CD14-positive monocyte (primary cell): ENCODE measurements at regions not wholly inside any gene's neighbourhood (a gene's known extent, or its start where the extent isn't known, plus 50 kb on each side); places are given as distances from the start of the nearest gene placed in this dataset.

Experiments used
- DNase-seq, 3 donors: peaks; one replicate each; pipeline ENCODE4 v3.0.0-alpha.2; 2011 to 2022
- H2AFZ ChIP-seq: 2 replicates; pipeline ENCODE4 v1.6.0; 2012; ENCODE audit warnings: mild to moderate bottlenecking, low read depth, low read length, inconsistent platforms; ENCODE audit not compliant: insufficient read depth, poor library complexity, severe bottlenecking
- H3K27ac ChIP-seq, 2 donors: 1 replicate in 1 of 2; 2 replicates in 1 of 2; pipeline ENCODE4 v1.5.1; 2012 to 2013; ENCODE audit warnings: low read length in 2 of 2, control low read depth in 1 of 2, inconsistent platforms in 1 of 2, low read depth in 1 of 2, mild to moderate bottlenecking in 1 of 2
- H3K27me3 ChIP-seq, 2 donors: one replicate each; pipeline versions ENCODE4 v1.6.0 to v1.6.1; 2011 to 2013; ENCODE audit warnings: low read length in 2 of 2; ENCODE audit not compliant: control insufficient read depth in 2 of 2, insufficient read depth in 2 of 2
- H3K36me3 ChIP-seq, 2 donors: replicated peaks in 1 of 2; 1 replicate in 1 of 2; 2 replicates in 1 of 2; pipeline versions ENCODE4 v1.5.1 to v1.6.1; 2012 to 2013; ENCODE audit warnings: low read length in 2 of 2, control low read depth in 1 of 2, inconsistent platforms in 1 of 2, mild to moderate bottlenecking in 1 of 2; ENCODE audit not compliant: insufficient read depth in 2 of 2, control insufficient read depth in 1 of 2
- H3K4me1 ChIP-seq, 2 donors: 1 replicate in 1 of 2; 2 replicates in 1 of 2; pipeline versions ENCODE4 v1.5.1 to v1.6.1; 2012 to 2013; ENCODE audit warnings: low read length in 2 of 2, control low read depth in 1 of 2, inconsistent platforms in 1 of 2, mild to moderate bottlenecking in 1 of 2, moderate library complexity in 1 of 2; ENCODE audit not compliant: insufficient read depth in 2 of 2, control insufficient read depth in 1 of 2
- H3K4me2 ChIP-seq: replicated peaks from 2 replicates; pipeline ENCODE3; 2012; ENCODE audit warnings: low read length, moderate library complexity, mild to moderate bottlenecking; ENCODE audit not compliant: poor library complexity, severe bottlenecking; ENCODE audit errors: extremely low read depth
- H3K4me3 ChIP-seq, 3 experiments: fragments of 200-600 bp in 1 of 3; sonication (generic) in 1 of 3; replicated peaks in 1 of 3; 1 replicate in 2 of 3; 2 replicates in 1 of 3; pipeline ENCODE4 v1.5.1; 2011 to 2013; ENCODE audit warnings: low read length in 3 of 3, mild to moderate bottlenecking in 3 of 3, control low read depth in 2 of 3, low read depth in 2 of 3, inconsistent platforms in 1 of 3, moderate library complexity in 1 of 3
- H3K79me2 ChIP-seq: 2 replicates; pipeline ENCODE4 v1.6.0; 2012; ENCODE audit warnings: mild to moderate bottlenecking, control low read depth, inconsistent platforms, low read length, moderate library complexity; ENCODE audit not compliant: insufficient read depth
- H3K9ac ChIP-seq: 2 replicates; pipeline ENCODE4 v1.6.0; 2017; ENCODE audit warnings: low read length, mild to moderate bottlenecking; ENCODE audit not compliant: insufficient read depth, poor library complexity, severe bottlenecking
- H3K9me3 ChIP-seq, 2 donors: replicated peaks in 1 of 2; 1 replicate in 1 of 2; 2 replicates in 1 of 2; pipeline versions ENCODE4 v1.5.1 to v1.6.1; 2012 to 2013; ENCODE audit warnings: low read length in 2 of 2, control low read depth in 1 of 2; ENCODE audit not compliant: control insufficient read depth in 1 of 2, insufficient read depth in 1 of 2
- H4K20me1 ChIP-seq: 2 replicates; pipeline ENCODE4 v1.6.0; 2012; ENCODE audit warnings: mild to moderate bottlenecking, low read length, control low read depth, moderate library complexity; ENCODE audit not compliant: insufficient read depth
- H3K27ac Mint-ChIP-seq, 7 donors: one replicate each; pipeline ENCODE4 v1.8.0; 2020; ENCODE audit warnings: mild to moderate bottlenecking in 7 of 7, mixed read lengths in 7 of 7, moderate library complexity in 6 of 7, inconsistent platforms in 2 of 7
- H3K27me3 Mint-ChIP-seq, 3 donors: one replicate each; pipeline ENCODE4 v1.8.0; 2021 to 2022; ENCODE audit warnings: low read depth in 3 of 3, mild to moderate bottlenecking in 3 of 3, mixed read lengths in 3 of 3, moderate library complexity in 3 of 3, inconsistent platforms in 1 of 3
- H3K36me3 Mint-ChIP-seq, 2 donors: one replicate each; pipeline ENCODE4 v1.8.0; 2020; ENCODE audit warnings: mixed read lengths in 2 of 2, inconsistent platforms in 1 of 2, mild to moderate bottlenecking in 1 of 2
- H3K4me1 Mint-ChIP-seq: one replicate; pipeline ENCODE4 v1.8.0; 2020; ENCODE audit warnings: mild to moderate bottlenecking, mixed read lengths
- H3K4me3 Mint-ChIP-seq, 2 donors: one replicate each; pipeline ENCODE4 v1.8.0; 2020; ENCODE audit warnings: mild to moderate bottlenecking in 2 of 2, mixed read lengths in 2 of 2, moderate library complexity in 1 of 2
- H3K9me3 Mint-ChIP-seq, 7 donors: one replicate each; pipeline ENCODE4 v1.8.0; 2020 to 2022; ENCODE audit warnings: mixed read lengths in 7 of 7, mild to moderate bottlenecking in 6 of 7, moderate library complexity in 6 of 7, inconsistent platforms in 2 of 7
- WGBS: methylation state at CpG from one replicate; pipeline ENCODE4 v1.1.5; 2013; ENCODE audit warnings: missing lambda C conversion rate; ENCODE audit not compliant: insufficient coverage; 5-methylcytosine and 5-hydroxymethylcytosine counted together
- intact Hi-C, 2 donors: fragments of 100-400 bp; cut with micrococcal nuclease; formaldehyde crosslinking; loops; one replicate each; pipeline versions ENCODE4 v1.15.0 to v1.15.1; 2023
- TF ChIP-seq, protein P1 (sequence below): fragments of 200-600 bp; IDR thresholded peaks from one replicate; pipeline ENCODE4 v1.8.0; 2022; ENCODE audit warnings: antibody characterized with exemption, mild to moderate bottlenecking

DNA sequence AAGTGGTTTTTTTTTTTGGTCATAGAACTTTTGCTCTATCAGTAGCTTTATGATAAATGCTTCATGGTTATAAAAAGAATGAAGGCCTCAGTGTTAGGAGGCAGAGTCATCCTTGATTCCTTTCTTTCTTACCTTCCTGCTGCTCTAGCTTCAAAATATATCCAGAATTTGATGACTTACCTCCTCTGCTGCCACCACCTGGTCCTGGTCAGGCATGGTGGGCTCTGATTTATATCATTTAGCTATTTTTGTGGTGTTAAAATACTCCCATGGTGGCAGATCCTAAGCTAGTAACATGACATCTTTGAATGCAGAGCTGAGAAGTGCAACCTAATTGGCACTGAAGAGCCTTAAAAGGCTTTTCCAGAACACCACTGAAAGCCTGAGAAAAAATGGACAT, 508.8 kb upstream of the CDH8 start:
- Mint-ChIP-seq H3K4me1 (no peaks in the 10 kb centered on the region), H3K9me3 (no peaks in the 10 kb centered on the region), H3K36me3 (no peaks in the 10 kb centered on the region), H3K4me3 (no peak overlapping the region), H3K27me3 (no peaks in the 10 kb centered on the region), H3K27ac (no peak overlapping the region)
- H2AFZ ChIP-seq: no peak overlapping the region
- no peak for DNase-seq
- no peak overlapping the region for H3K4me2 ChIP-seq
- intact Hi-C loops: no loop called here
- H3K79me2 ChIP-seq: no peaks in the 10 kb centered on the region
- H3K27me3 ChIP-seq: no peaks in the 10 kb centered on the region
- no peaks in the 10 kb centered on the region for H3K4me1 ChIP-seq
- no peak overlapping the region for H3K9ac ChIP-seq
- no peak overlapping the region for H3K27ac ChIP-seq
- no peaks in the 10 kb centered on the region for H4K20me1 ChIP-seq
- no peak overlapping the region for H3K4me3 ChIP-seq
- no peaks in the 10 kb centered on the region for H3K9me3 ChIP-seq
- TF ChIP-seq, protein P1, sequence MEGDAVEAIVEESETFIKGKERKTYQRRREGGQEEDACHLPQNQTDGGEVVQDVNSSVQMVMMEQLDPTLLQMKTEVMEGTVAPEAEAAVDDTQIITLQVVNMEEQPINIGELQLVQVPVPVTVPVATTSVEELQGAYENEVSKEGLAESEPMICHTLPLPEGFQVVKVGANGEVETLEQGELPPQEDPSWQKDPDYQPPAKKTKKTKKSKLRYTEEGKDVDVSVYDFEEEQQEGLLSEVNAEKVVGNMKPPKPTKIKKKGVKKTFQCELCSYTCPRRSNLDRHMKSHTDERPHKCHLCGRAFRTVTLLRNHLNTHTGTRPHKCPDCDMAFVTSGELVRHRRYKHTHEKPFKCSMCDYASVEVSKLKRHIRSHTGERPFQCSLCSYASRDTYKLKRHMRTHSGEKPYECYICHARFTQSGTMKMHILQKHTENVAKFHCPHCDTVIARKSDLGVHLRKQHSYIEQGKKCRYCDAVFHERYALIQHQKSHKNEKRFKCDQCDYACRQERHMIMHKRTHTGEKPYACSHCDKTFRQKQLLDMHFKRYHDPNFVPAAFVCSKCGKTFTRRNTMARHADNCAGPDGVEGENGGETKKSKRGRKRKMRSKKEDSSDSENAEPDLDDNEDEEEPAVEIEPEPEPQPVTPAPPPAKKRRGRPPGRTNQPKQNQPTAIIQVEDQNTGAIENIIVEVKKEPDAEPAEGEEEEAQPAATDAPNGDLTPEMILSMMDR: no peak
- no peaks in the 10 kb centered on the region for H3K36me3 ChIP-seq

DNA sequence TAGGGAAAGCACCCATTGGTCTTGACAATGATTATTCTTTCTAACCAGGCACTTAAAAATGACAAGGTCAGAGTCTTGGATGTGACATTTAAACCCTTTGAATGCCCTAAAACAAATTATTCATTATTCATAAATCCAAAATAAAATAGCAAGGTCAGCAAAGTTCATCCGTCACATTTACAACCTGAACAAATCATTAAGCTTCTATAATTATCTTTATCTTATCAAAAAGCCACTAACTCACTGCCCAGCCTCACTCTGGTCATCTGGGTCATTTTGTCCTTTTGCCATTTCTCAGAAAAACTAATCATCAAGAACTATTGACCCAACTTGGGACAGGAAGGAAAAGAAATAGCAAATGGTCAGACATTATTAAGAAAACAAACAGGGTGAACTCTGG, 507.3 kb upstream of the CDH8 start:
- no peaks in the 10 kb centered on the region for H3K36me3 Mint-ChIP-seq
- DNase-seq: no peak
- H3K27ac Mint-ChIP-seq: no peak overlapping the region
- Histone ChIP-seq H3K27me3 (no peaks in the 10 kb centered on the region), H3K9ac (no peak overlapping the region), H3K79me2 (no peaks in the 10 kb centered on the region), H3K4me1 (no peaks in the 10 kb centered on the region), H3K36me3 (no peaks in the 10 kb centered on the region), H3K4me3 (no peak overlapping the region), H2AFZ (no peak overlapping the region), H3K4me2 (no peak overlapping the region), H3K9me3 (no peaks in the 10 kb centered on the region), H4K20me1 (no peaks in the 10 kb centered on the region), H3K27ac (no peak overlapping the region)
- WGBS: 86% methylated on average over 1 of the region's 1 CpG
- H3K4me3 Mint-ChIP-seq: no peak overlapping the region
- H3K9me3 Mint-ChIP-seq: no peaks in the 10 kb centered on the region
- H3K4me1 Mint-ChIP-seq: no peaks in the 10 kb centered on the region
- intact Hi-C loops: no loop called here
- no peaks in the 10 kb centered on the region for H3K27me3 Mint-ChIP-seq
- TF ChIP-seq, protein P1: no peak
